ENCODE measurements at regions not wholly inside any gene's neighbourhood (a gene's known extent, or its start where the extent isn't known, plus 50 kb on each side); places are given as distances from the start of the nearest gene placed in this dataset.

- no peak overlapping the region for H3K27ac ChIP-seq (ENCODE audit: low read depth, low read length)
- H3K4me3 ChIP-seq (ENCODE audit: low read length): no peak overlapping the region
- no peaks in the 10 kb centered on the region for H3K9me2 ChIP-seq (replicated peaks; ENCODE audit: control insufficient read depth, low read length)
- no peaks in the 10 kb centered on the region for H3K36me3 ChIP-seq (ENCODE audit: control insufficient read depth, low read length)
- TF ChIP-seq EZH2phosphoT487 (IDR thresholded peaks at IDR 0.05; ENCODE audit: borderline replicate concordance, low read length): no peak
- no peak for TF ChIP-seq CTCF (IDR thresholded peaks at IDR 0.05; ENCODE audit: low read depth, low read length, poor library complexity, severe bottlenecking)
- no peak overlapping the region for H3K4me2 ChIP-seq (ENCODE audit: low read length)
- H3K9me3 ChIP-seq (ENCODE audit: control insufficient read depth, insufficient read depth, low read length): no peaks in the 10 kb centered on the region
- no peaks in the 10 kb centered on the region for H3K4me1 ChIP-seq (ENCODE audit: control insufficient read depth, low read length)
- H3F3A ChIP-seq (ENCODE audit: control insufficient read depth, insufficient read depth): no peaks in the 10 kb centered on the region
- no peaks in the 10 kb centered on the region for H3K79me2 ChIP-seq (ENCODE audit: control insufficient read depth, low read length)
- H4K20me1 ChIP-seq (ENCODE audit: control insufficient read depth, insufficient read depth, low read depth, low read length): no peaks in the 10 kb centered on the region
- H3K27me3 ChIP-seq (ENCODE audit: control insufficient read depth, low read length): peaks cover 3% of the 10 kb centered on the region
Observed at GRCh38 chr2:172173174-172173706, 70.5 kb upstream of the DLX2 start.

GRCh38 chr2:172177581-172177980 lies 74.9 kb upstream of the DLX2 start:
- no peak overlapping the region for H3K27ac ChIP-seq (ENCODE audit: low read depth, low read length)

GRCh38 chr2:172177996-172178395 lies 75.3 kb upstream of the DLX2 start:
- Histone ChIP-seq H3K9me2 (replicated peaks; ENCODE audit: control insufficient read depth, low read length) (no peaks in the 10 kb centered on the region), H3K9me3 (ENCODE audit: control insufficient read depth, insufficient read depth, low read length) (no peaks in the 10 kb centered on the region), H3K4me3 (ENCODE audit: low read length) (no peak overlapping the region), H3F3A (ENCODE audit: control insufficient read depth, insufficient read depth) (no peaks in the 10 kb centered on the region), H3K36me3 (ENCODE audit: control insufficient read depth, low read length) (no peaks in the 10 kb centered on the region), H3K4me2 (ENCODE audit: low read length) (no peak overlapping the region), H4K20me1 (ENCODE audit: control insufficient read depth, insufficient read depth, low read depth, low read length) (no peaks in the 10 kb centered on the region), H3K4me1 (ENCODE audit: control insufficient read depth, low read length) (no peaks in the 10 kb centered on the region), H3K27me3 (ENCODE audit: control insufficient read depth, low read length) (0 out of 2 replicates have a peak, but pooled peaks cover 3% of the 10 kb centered on the region), H3K79me2 (ENCODE audit: control insufficient read depth, low read length) (no peaks in the 10 kb centered on the region), H3K27ac (ENCODE audit: low read depth, low read length) (no peak overlapping the region)
- TF ChIP-seq EZH2phosphoT487 (IDR thresholded peaks at IDR 0.05; ENCODE audit: borderline replicate concordance, low read length): no peak

More at GRCh38 chr2:172177581-172177980, 74.9 kb upstream of the DLX2 start:
- Histone ChIP-seq H4K20me1 (ENCODE audit: control insufficient read depth, insufficient read depth, low read depth, low read length) (no peaks in the 10 kb centered on the region), H3K4me3 (ENCODE audit: low read length) (no peak overlapping the region), H3K4me1 (ENCODE audit: control insufficient read depth, low read length) (no peaks in the 10 kb centered on the region), H3K9me3 (ENCODE audit: control insufficient read depth, insufficient read depth, low read length) (no peaks in the 10 kb centered on the region), H3F3A (ENCODE audit: control insufficient read depth, insufficient read depth) (no peaks in the 10 kb centered on the region), H3K4me2 (ENCODE audit: low read length) (no peak overlapping the region), H3K79me2 (ENCODE audit: control insufficient read depth, low read length) (no peaks in the 10 kb centered on the region), H3K27me3 (ENCODE audit: control insufficient read depth, low read length) (0 out of 2 replicates have a peak, but pooled peaks cover 3% of the 10 kb centered on the region), H3K36me3 (ENCODE audit: control insufficient read depth, low read length) (no peaks in the 10 kb centered on the region), H3K9me2 (replicated peaks; ENCODE audit: control insufficient read depth, low read length) (no peaks in the 10 kb centered on the region)
- TF ChIP-seq CTCF (IDR thresholded peaks at IDR 0.05; ENCODE audit: low read depth, low read length, poor library complexity, severe bottlenecking) (no peak), EZH2phosphoT487 (IDR thresholded peaks at IDR 0.05; ENCODE audit: borderline replicate concordance, low read length) (no peak)

GRCh38 chr2:172179045-172179701 lies 76.5 kb upstream of the DLX2 start:
- Histone ChIP-seq H3K9me2 (replicated peaks; ENCODE audit: control insufficient read depth, low read length) (no peaks in the 10 kb centered on the region), H3F3A (ENCODE audit: control insufficient read depth, insufficient read depth) (no peaks in the 10 kb centered on the region), H3K9me3 (ENCODE audit: control insufficient read depth, insufficient read depth, low read length) (no peaks in the 10 kb centered on the region), H4K20me1 (ENCODE audit: control insufficient read depth, insufficient read depth, low read depth, low read length) (no peaks in the 10 kb centered on the region), H3K79me2 (ENCODE audit: control insufficient read depth, low read length) (no peaks in the 10 kb centered on the region), H3K4me3 (ENCODE audit: low read length) (no peak overlapping the region), H3K4me1 (ENCODE audit: control insufficient read depth, low read length) (no peaks in the 10 kb centered on the region), H3K27me3 (ENCODE audit: control insufficient read depth, low read length) (no peaks in the 10 kb centered on the region), H3K4me2 (ENCODE audit: low read length) (no peak overlapping the region), H3K36me3 (ENCODE audit: control insufficient read depth, low read length) (no peaks in the 10 kb centered on the region), H3K27ac (ENCODE audit: low read depth, low read length) (no peak overlapping the region)
- TF ChIP-seq EZH2phosphoT487 (IDR thresholded peaks at IDR 0.05; ENCODE audit: borderline replicate concordance, low read length) (no peak), CTCF (IDR thresholded peaks at IDR 0.05; ENCODE audit: low read depth, low read length, poor library complexity, severe bottlenecking) (no peak)
